HCT116 (cell line): ENCODE measurements at regions not wholly inside any gene's neighbourhood (a gene's known extent, or its start where the extent isn't known, plus 50 kb on each side); places are given as distances from the start of the nearest gene placed in this dataset.

Experiments
- ATAC-seq: fragments of 200-7000 bp; cut with Tn5 transposase; 2 replicates; pipeline ENCODE4 v1.9.1; 2020; ENCODE audit warnings: mild to moderate bottlenecking, moderate library complexity
- BruUV-seq: library from RNA; stranded (reverse); fragments of 400-500 nt; replicated peaks from 2 replicates; lab custom pipeline; 2021; lab: Mats Ljungman, UMichigan
- CTCF ChIA-PET: fragments of 300-600 bp; sonication (Branson Sonifier 250); formaldehyde crosslinking; loops from one replicate; lab custom pipeline; 2021; ENCODE audit warnings: antibody characterized with exemption; lab: Charles Lee
- POLR2A ChIA-PET: fragments of 300-600, 350-600 bp; sonication (Branson Sonifier 250); formaldehyde crosslinking; loops from one replicate; lab custom pipeline; 2021; ENCODE audit warnings: antibody characterized with exemption; lab: Charles Lee
- RAD21 ChIA-PET, 2 experiments: fragments of 300-600 bp; sonication (Branson Sonifier 250); formaldehyde crosslinking; loops; one replicate each; lab custom pipeline; 2023; ENCODE audit warnings: low total read pairs in 2 of 2; ENCODE audit not compliant: uncharacterized antibody in 2 of 2, unreplicated experiment in 2 of 2, low non-redundant PET in 1 of 2; lab: Charles Lee
- DNase-seq: peaks from one replicate; pipeline ENCODE4 v3.0.0-alpha.2; 2010; ENCODE audit warnings: low read depth, low spot score
- H2AFZ ChIP-seq: fragments of 200-600 bp; shearing (Covaris generic), sonication (generic); 2 replicates; pipeline ENCODE4 v1.6.1; 2017; ENCODE audit warnings: low read depth, mixed run types, mixed read lengths, antibody characterized with exemption, low read length; ENCODE audit not compliant: poor library complexity, severe bottlenecking
- H3K27ac ChIP-seq: 2 replicates; pipeline ENCODE4 v1.5.1; 2012; ENCODE audit warnings: low read depth, low read length
- H3K27me3 ChIP-seq: fragments of 200-600 bp; sonication (generic); 2 replicates; pipeline ENCODE4 v1.6.1; 2016; ENCODE audit warnings: mixed run types, low read length, mixed read lengths; ENCODE audit not compliant: insufficient read depth
- H3K36me3 ChIP-seq, 2 experiments: fragments of 200-500 bp in 1 of 2; fragments of 200-600 bp in 1 of 2; sonication (Bioruptor generic) in 1 of 2; sonication (generic) in 1 of 2; 2 replicates each; pipeline versions ENCODE4 v1.5.1 to v1.6.1; 2014 to 2016; ENCODE audit warnings: low read length in 2 of 2, inconsistent platforms in 1 of 2, mixed read lengths in 1 of 2, mixed run types in 1 of 2; ENCODE audit not compliant: insufficient read depth in 2 of 2, control insufficient read depth in 1 of 2
- H3K4me1 ChIP-seq, 2 experiments: fragments of 200-600 bp in 1 of 2; sonication (generic) in 1 of 2; 2 replicates each; pipeline versions ENCODE4 v1.5.1 to v1.6.1; 2012 to 2017; ENCODE audit warnings: low read length in 2 of 2, inconsistent platforms in 1 of 2, mild to moderate bottlenecking in 1 of 2, mixed read lengths in 1 of 2, mixed run types in 1 of 2, moderate library complexity in 1 of 2; ENCODE audit not compliant: insufficient read depth in 2 of 2, control insufficient read depth in 1 of 2
- H3K4me2 ChIP-seq: fragments of 200-600 bp; sonication (generic); 2 replicates; pipeline ENCODE4 v1.6.1; 2017; ENCODE audit warnings: mixed run types, low read length, mixed read lengths
- H3K4me3 ChIP-seq, 2 experiments: fragments of 200-600 bp in 1 of 2; sonication (generic) in 1 of 2; replicated peaks in 1 of 2; 2 replicates each; pipeline ENCODE4 v1.5.1; 2011 to 2016; ENCODE audit warnings: low read length in 2 of 2, control low read depth in 1 of 2, low read depth in 1 of 2, mild to moderate bottlenecking in 1 of 2, mixed read lengths in 1 of 2, mixed run types in 1 of 2
- H3K79me2 ChIP-seq: fragments of 200-600 bp; sonication (generic); 2 replicates; pipeline ENCODE4 v1.6.1; 2017; ENCODE audit warnings: mild to moderate bottlenecking, mixed run types, low read length, moderate library complexity, mixed read lengths; ENCODE audit not compliant: insufficient read depth
- H3K9ac ChIP-seq: fragments of 200-600 bp; sonication (generic); 2 replicates; pipeline ENCODE4 v1.6.1; 2016; ENCODE audit warnings: low read length, mixed read lengths
- H3K9me2 ChIP-seq: fragments of 200-600 bp; sonication (generic), shearing (Covaris generic); 2 replicates; pipeline ENCODE4 v1.6.1; 2017; ENCODE audit warnings: mixed run types, mild to moderate bottlenecking, moderate library complexity; ENCODE audit not compliant: insufficient read depth
- H3K9me3 ChIP-seq, 2 experiments: fragments of 200-500 bp in 1 of 2; fragments of 200-600 bp in 1 of 2; sonication (Bioruptor generic) in 1 of 2; sonication (generic) in 1 of 2; 2 replicates each; pipeline ENCODE4 v1.6.1; 2014 to 2017; ENCODE audit warnings: low read length in 2 of 2, mixed read lengths in 2 of 2, inconsistent platforms in 1 of 2, low read depth in 1 of 2, mild to moderate bottlenecking in 1 of 2, mixed run types in 1 of 2, moderate library complexity in 1 of 2; ENCODE audit not compliant: control insufficient read depth in 1 of 2, insufficient read depth in 1 of 2
- H4K20me1 ChIP-seq: fragments of 200-600 bp; sonication (generic), shearing (Covaris generic); 2 replicates; pipeline ENCODE4 v1.6.1; 2017; ENCODE audit warnings: mixed run types, mild to moderate bottlenecking, moderate library complexity; ENCODE audit not compliant: insufficient read depth
- CEBPB ChIP-seq: IDR thresholded peaks from 2 replicates; pipeline ENCODE4 v1.6.1; 2012; ENCODE audit warnings: low read depth
- EGR1 ChIP-seq: IDR thresholded peaks from 2 replicates; pipeline ENCODE4 v1.6.1; 2012; ENCODE audit warnings: low read depth
- EZH2 ChIP-seq: fragments of 200-600 bp; sonication (generic); IDR thresholded peaks from 2 replicates; pipeline ENCODE4 v1.6.1; 2017; ENCODE audit warnings: antibody characterized with exemption, mixed run types
- EZH2phosphoT487 ChIP-seq: fragments of 200-600 bp; IDR thresholded peaks from 2 replicates; pipeline ENCODE4 v1.6.1; 2018; ENCODE audit warnings: antibody characterized with exemption, borderline replicate concordance
- FOSL1 ChIP-seq: IDR thresholded peaks from 2 replicates; pipeline ENCODE4 v1.6.1; 2012; ENCODE audit warnings: low read depth
- POLR2A ChIP-seq: IDR thresholded peaks from 2 replicates; pipeline ENCODE4 v1.7.0; 2011; ENCODE audit warnings: borderline replicate concordance; ENCODE audit not compliant: insufficient read depth, insufficient read length; ENCODE audit errors: extremely low read depth
- POLR2AphosphoS5 ChIP-seq: IDR thresholded peaks from 2 replicates; pipeline ENCODE4 v1.6.1; 2011; ENCODE audit warnings: mild to moderate bottlenecking, low read depth, low read length, moderate library complexity
- SP1 ChIP-seq: IDR thresholded peaks from 2 replicates; pipeline ENCODE4 v1.6.1; 2012; ENCODE audit warnings: low read depth
- SRF ChIP-seq: IDR thresholded peaks from 2 replicates; pipeline ENCODE4 v1.6.1; 2012; ENCODE audit warnings: low read depth
- TCF7L2 ChIP-seq: IDR thresholded peaks from 2 replicates; pipeline ENCODE4 v1.7.0; 2011; ENCODE audit warnings: borderline replicate concordance, inconsistent platforms; ENCODE audit not compliant: insufficient read depth, insufficient read length; ENCODE audit errors: extremely low read depth
- ZFX ChIP-seq: fragments of 450-650 bp; IDR thresholded peaks from 2 replicates; pipeline ENCODE4 v1.6.1; 2017
- ZNF274 ChIP-seq: fragments of 200-500 bp; sonication (Bioruptor generic); IDR thresholded peaks from 2 replicates; pipeline ENCODE4 v1.6.1; 2014; ENCODE audit warnings: mild to moderate bottlenecking, low read depth, low read length, inconsistent platforms
- intact Hi-C: fragments of 100-400 bp; cut with micrococcal nuclease; formaldehyde crosslinking; loops from 2 replicates; pipeline ENCODE4 v1.10.0; 2022
- TF ChIP-seq, protein P1 (sequence below): IDR thresholded peaks from 2 replicates; pipeline ENCODE4 v1.6.1; 2012
- TF ChIP-seq, protein P2 (sequence below): IDR thresholded peaks from 2 replicates; pipeline ENCODE4 v1.6.1; 2012
- TF ChIP-seq, protein P3 (sequence below): IDR thresholded peaks from 2 replicates; pipeline ENCODE4 v1.6.1; 2012; ENCODE audit warnings: low read depth

DNA sequence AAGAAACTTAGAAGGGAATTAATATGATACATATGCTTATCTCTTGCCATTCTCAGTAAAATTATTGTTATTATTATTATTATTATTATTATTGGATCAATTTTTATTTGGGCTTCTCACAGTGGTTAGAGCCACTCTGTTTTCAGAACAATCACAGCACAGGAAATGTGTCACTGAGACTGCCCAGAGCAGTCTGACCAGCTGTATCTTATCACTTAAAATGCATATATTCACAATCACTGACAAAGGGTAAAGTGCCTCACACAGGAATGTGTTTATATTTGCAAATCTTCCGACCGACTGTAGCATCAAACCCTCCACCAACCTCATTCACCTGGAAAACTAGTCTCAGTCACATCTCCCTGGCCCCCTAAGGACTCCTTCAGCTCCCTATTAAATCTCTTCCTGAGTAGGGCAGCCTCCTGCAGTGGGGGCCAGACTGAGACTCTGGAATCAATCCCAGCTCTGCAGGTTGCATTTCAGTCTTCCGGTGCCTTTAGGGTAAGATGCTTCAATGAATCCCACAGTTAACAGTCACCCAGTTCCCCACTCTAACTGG is 738.3 kb upstream of the SLITRK5 start:
- Histone ChIP-seq H3K4me3 (no peak overlapping the region), H3K9me2 (no peaks in the 10 kb centered on the region), H3K4me1 (no peaks in the 10 kb centered on the region), H2AFZ (no peak overlapping the region), H4K20me1 (no peaks in the 10 kb centered on the region), H3K27ac (no peak overlapping the region), H3K79me2 (no peaks in the 10 kb centered on the region), H3K9me3 (0 out of 4 replicates have a peak, but pooled peaks cover 0 to 6% of the 10 kb centered on the region in 2 experiments), H3K9ac (no peak overlapping the region), H3K36me3 (no peaks in the 10 kb centered on the region), H3K27me3 (no peaks in the 10 kb centered on the region), H3K4me2 (no peak overlapping the region)
- intact Hi-C loops: no loop called here
- CTCF ChIA-PET: no interaction called here
- DNase-seq (no peak), ATAC-seq (no peak)
- RAD21 ChIA-PET: no interaction called here
- BruUV-seq: no TSS peak
- POLR2A ChIA-PET: no interaction called here
- TF ChIP-seq SP1: no peak
- no peak for TF ChIP-seq FOSL1
- TF ChIP-seq TCF7L2: no peak
- TF ChIP-seq POLR2A: no peak
- no peak for TF ChIP-seq CEBPB

DNA sequence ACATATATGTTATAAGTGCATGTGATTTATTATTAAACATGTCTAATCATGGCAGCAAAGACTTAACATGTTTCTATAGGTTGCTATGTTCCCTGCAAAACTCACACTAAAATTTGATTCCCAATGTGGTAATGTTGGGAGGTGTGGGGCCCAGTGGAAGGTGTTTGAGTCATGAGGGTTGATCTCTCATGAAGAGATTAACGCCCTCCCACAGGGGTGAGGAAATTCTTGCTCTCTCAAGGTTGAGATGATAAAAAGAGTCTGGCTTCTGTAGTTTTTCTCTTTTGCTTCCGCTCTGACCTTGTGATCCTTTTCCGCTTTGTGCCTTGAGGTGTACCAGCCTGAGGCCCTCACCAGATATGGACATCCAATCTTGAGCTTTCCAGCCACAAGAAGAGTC is 737.5 kb upstream of the SLITRK5 start:
- Histone ChIP-seq H3K9ac (no peak overlapping the region), H3K4me1 (no peaks in the 10 kb centered on the region), H3K27me3 (no peaks in the 10 kb centered on the region), H3K36me3 (no peaks in the 10 kb centered on the region), H3K9me2 (no peaks in the 10 kb centered on the region), H3K4me2 (no peak overlapping the region), H2AFZ (no peak overlapping the region), H3K79me2 (no peaks in the 10 kb centered on the region), H3K9me3 (0 out of 4 replicates have a peak, but pooled peaks cover 0 to 6% of the 10 kb centered on the region in 2 experiments), H3K27ac (no peak overlapping the region), H3K4me3 (no peak overlapping the region), H4K20me1 (no peaks in the 10 kb centered on the region)
- no TSS peak for BruUV-seq
- RAD21 ChIA-PET: no interaction called here
- ATAC-seq: no peak
- no peak for DNase-seq
- POLR2A ChIA-PET: no interaction called here
- intact Hi-C loops: no loop called here
- CTCF ChIA-PET: no interaction called here
- TF ChIP-seq CEBPB (no peak), ZNF274 (no peak), EZH2 (no peak), EZH2phosphoT487 (no peak), POLR2A (no peak), FOSL1 (no peak), ZFX (no peak), SRF (no peak), TCF7L2 (no peak), EGR1 (no peak), POLR2AphosphoS5 (no peak)
- TF ChIP-seq, protein P1, sequence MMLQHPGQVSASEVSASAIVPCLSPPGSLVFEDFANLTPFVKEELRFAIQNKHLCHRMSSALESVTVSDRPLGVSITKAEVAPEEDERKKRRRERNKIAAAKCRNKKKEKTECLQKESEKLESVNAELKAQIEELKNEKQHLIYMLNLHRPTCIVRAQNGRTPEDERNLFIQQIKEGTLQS: no peak
- TF ChIP-seq, protein P2, sequence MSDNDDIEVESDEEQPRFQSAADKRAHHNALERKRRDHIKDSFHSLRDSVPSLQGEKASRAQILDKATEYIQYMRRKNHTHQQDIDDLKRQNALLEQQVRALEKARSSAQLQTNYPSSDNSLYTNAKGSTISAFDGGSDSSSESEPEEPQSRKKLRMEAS: no peak
- TF ChIP-seq, protein P3, sequence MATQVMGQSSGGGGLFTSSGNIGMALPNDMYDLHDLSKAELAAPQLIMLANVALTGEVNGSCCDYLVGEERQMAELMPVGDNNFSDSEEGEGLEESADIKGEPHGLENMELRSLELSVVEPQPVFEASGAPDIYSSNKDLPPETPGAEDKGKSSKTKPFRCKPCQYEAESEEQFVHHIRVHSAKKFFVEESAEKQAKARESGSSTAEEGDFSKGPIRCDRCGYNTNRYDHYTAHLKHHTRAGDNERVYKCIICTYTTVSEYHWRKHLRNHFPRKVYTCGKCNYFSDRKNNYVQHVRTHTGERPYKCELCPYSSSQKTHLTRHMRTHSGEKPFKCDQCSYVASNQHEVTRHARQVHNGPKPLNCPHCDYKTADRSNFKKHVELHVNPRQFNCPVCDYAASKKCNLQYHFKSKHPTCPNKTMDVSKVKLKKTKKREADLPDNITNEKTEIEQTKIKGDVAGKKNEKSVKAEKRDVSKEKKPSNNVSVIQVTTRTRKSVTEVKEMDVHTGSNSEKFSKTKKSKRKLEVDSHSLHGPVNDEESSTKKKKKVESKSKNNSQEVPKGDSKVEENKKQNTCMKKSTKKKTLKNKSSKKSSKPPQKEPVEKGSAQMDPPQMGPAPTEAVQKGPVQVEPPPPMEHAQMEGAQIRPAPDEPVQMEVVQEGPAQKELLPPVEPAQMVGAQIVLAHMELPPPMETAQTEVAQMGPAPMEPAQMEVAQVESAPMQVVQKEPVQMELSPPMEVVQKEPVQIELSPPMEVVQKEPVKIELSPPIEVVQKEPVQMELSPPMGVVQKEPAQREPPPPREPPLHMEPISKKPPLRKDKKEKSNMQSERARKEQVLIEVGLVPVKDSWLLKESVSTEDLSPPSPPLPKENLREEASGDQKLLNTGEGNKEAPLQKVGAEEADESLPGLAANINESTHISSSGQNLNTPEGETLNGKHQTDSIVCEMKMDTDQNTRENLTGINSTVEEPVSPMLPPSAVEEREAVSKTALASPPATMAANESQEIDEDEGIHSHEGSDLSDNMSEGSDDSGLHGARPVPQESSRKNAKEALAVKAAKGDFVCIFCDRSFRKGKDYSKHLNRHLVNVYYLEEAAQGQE: no peak
